ENCODE measurements at regions not wholly inside any gene's neighbourhood (a gene's known extent, or its start where the extent isn't known, plus 50 kb on each side); places are given as distances from the start of the nearest gene placed in this dataset.
"Not testable (repeated sequence)": the region's sequence is repeated elsewhere in the genome, so short reads cannot be mapped to it uniquely, and the experiment has no call there.

- DNase-seq: no peak
These were observed 993.6 kb upstream of the SPRY2 start for GRCh38 chr13:81334481-81334880.

- no peak for DNase-seq
These were observed 986.0 kb upstream of the SPRY2 start for GRCh38 chr13:81326913-81327312.

GRCh38 chr13:81320516-81320915 lies 979.6 kb upstream of the SPRY2 start:
- DNase-seq: no peak

- DNase-seq: no peak
These were observed 978.4 kb upstream of the SPRY2 start for GRCh38 chr13:81319351-81319750.

- DNase-seq: no peak
These were observed 977.5 kb upstream of the SPRY2 start for GRCh38 chr13:81318231-81319019.

GRCh38 chr13:81314461-81314860 lies 973.5 kb upstream of the SPRY2 start:
- no peak for DNase-seq

- no peak for DNase-seq
These were observed 965.0 kb upstream of the SPRY2 start for GRCh38 chr13:81305928-81306327.

- DNase-seq: no peak
These were observed 963.3 kb upstream of the SPRY2 start for GRCh38 chr13:81304121-81304659.

- DNase-seq: no peak
These were observed 961.8 kb upstream of the SPRY2 start for GRCh38 chr13:81302677-81303076.

- no peak for DNase-seq
These were observed 961.2 kb upstream of the SPRY2 start for GRCh38 chr13:81302125-81302524.

- no peak for DNase-seq
These were observed 954.3 kb upstream of the SPRY2 start for GRCh38 chr13:81295177-81295576.

GRCh38 chr13:81293594-81294164 lies 952.8 kb upstream of the SPRY2 start:
- no peak for DNase-seq

- no peak for DNase-seq
These were observed 942.6 kb upstream of the SPRY2 start for GRCh38 chr13:81283561-81283960.

GRCh38 chr13:81283062-81283461 lies 942.1 kb upstream of the SPRY2 start:
- DNase-seq: no peak

- DNase-seq: no peak
These were observed 934.8 kb upstream of the SPRY2 start for GRCh38 chr13:81275666-81276258.

GRCh38 chr13:81247711-81248110 lies 906.8 kb upstream of the SPRY2 start:
- no peak for DNase-seq

- no peak for DNase-seq
These were observed 905.6 kb upstream of the SPRY2 start for GRCh38 chr13:81246556-81246955.

GRCh38 chr13:81244011-81244410 lies 903.1 kb upstream of the SPRY2 start:
- no peak for DNase-seq

- no peak for DNase-seq
These were observed 889.5 kb upstream of the SPRY2 start for GRCh38 chr13:81230386-81230785.

GRCh38 chr13:81226830-81227229 lies 885.9 kb upstream of the SPRY2 start:
- DNase-seq: not testable (repeated sequence)

- DNase-seq: no peak
These were observed 883.4 kb upstream of the SPRY2 start for GRCh38 chr13:81224209-81224833.

GRCh38 chr13:81223778-81224177 lies 882.9 kb upstream of the SPRY2 start:
- DNase-seq: no peak

- no peak for DNase-seq
These were observed 870.8 kb upstream of the SPRY2 start for GRCh38 chr13:81211713-81212112.

All from hindlimb muscle (tissue), 1 donor.